WTC11 (cell line): ENCODE measurements at regions not wholly inside any gene's neighbourhood (a gene's known extent, or its start where the extent isn't known, plus 50 kb on each side); places are given as distances from the start of the nearest gene placed in this dataset.

ENCODE experiments used
- ATAC-seq: fragments of 200-7000 bp; cut with Tn5 transposase; 2 replicates; pipeline ENCODE4 v1.10.0; 2021; ENCODE audit warnings: mild to moderate bottlenecking, moderate library complexity
- CTCF ChIA-PET: fragments of 300-600 bp; sonication (Branson Sonifier 250); formaldehyde crosslinking; loops from one replicate; lab custom pipeline; 2021; ENCODE audit warnings: antibody characterized with exemption; lab: Charles Lee
- POLR2A ChIA-PET: fragments of 350-600 bp; sonication (Branson Sonifier 250); formaldehyde crosslinking; loops from one replicate; lab custom pipeline; 2021; ENCODE audit warnings: antibody characterized with exemption; lab: Charles Lee
- DNase-seq: peaks from one replicate; pipeline ENCODE4 v3.0.0; 2021; ENCODE audit warnings: low spot score
- H3K27ac Mint-ChIP-seq: 2 replicates; pipeline ENCODE4 v1.8.0; 2021; ENCODE audit warnings: mixed read lengths
- H3K27me3 Mint-ChIP-seq: 2 replicates; pipeline ENCODE4 v1.8.0; 2021; ENCODE audit warnings: low read depth, mild to moderate bottlenecking, moderate library complexity, mixed read lengths
- H3K36me3 Mint-ChIP-seq: 2 replicates; pipeline ENCODE4 v1.8.0; 2021; ENCODE audit warnings: mixed read lengths
- H3K4me1 Mint-ChIP-seq: 2 replicates; pipeline ENCODE4 v1.8.0; 2022; ENCODE audit warnings: mixed read lengths
- H3K4me3 Mint-ChIP-seq: 2 replicates; pipeline ENCODE4 v1.8.0; 2021; ENCODE audit warnings: mild to moderate bottlenecking, moderate library complexity, mixed read lengths
- H3K9me3 Mint-ChIP-seq: 2 replicates; pipeline ENCODE4 v1.8.0; 2021; ENCODE audit warnings: mixed read lengths
- EMX1 ChIP-seq: fragments of 250-450 bp; sonication (Bioruptor Pico); IDR thresholded peaks from 2 replicates; pipeline ENCODE4 v1.8.0; 2021; ENCODE audit warnings: mild to moderate bottlenecking
- ESRRA ChIP-seq: sonication (generic); formaldehyde crosslinking; IDR thresholded peaks from 2 replicates; pipeline ENCODE4 v1.8.1; 2022; ENCODE audit warnings: mild to moderate bottlenecking, missing genetic modification reagents, borderline replicate concordance
- FOXK1 ChIP-seq: sonication (generic); formaldehyde crosslinking; IDR thresholded peaks from 2 replicates; pipeline ENCODE4 v1.8.0; 2022; ENCODE audit warnings: mild to moderate bottlenecking, moderate library complexity, missing genetic modification reagents
- FOXP1 ChIP-seq: sonication (generic); formaldehyde crosslinking; IDR thresholded peaks from 2 replicates; pipeline ENCODE4 v1.8.0; 2022; ENCODE audit warnings: missing genetic modification reagents, mild to moderate bottlenecking, moderate library complexity, borderline replicate concordance
- HMGXB4 ChIP-seq: sonication (generic); formaldehyde crosslinking; IDR thresholded peaks from 2 replicates; pipeline ENCODE4 v1.8.1; 2023; ENCODE audit warnings: mild to moderate bottlenecking, moderate library complexity, missing genetic modification reagents
- JAZF1 ChIP-seq: fragments of 250-450 bp; sonication (Bioruptor Pico); IDR thresholded peaks from 2 replicates; pipeline ENCODE4 v1.9.0; 2021; ENCODE audit warnings: moderate library complexity, mild to moderate bottlenecking, inconsistent platforms
- NR1H2 ChIP-seq: sonication (generic); formaldehyde crosslinking; IDR thresholded peaks from 2 replicates; pipeline ENCODE4 v1.9.0; 2021; ENCODE audit warnings: mild to moderate bottlenecking, moderate library complexity, missing genetic modification reagents
- NR2C2 ChIP-seq: sonication (generic); formaldehyde crosslinking; IDR thresholded peaks from 2 replicates; pipeline ENCODE4 v1.8.0; 2022; ENCODE audit warnings: mild to moderate bottlenecking, missing genetic modification reagents
- PRDM15 ChIP-seq: sonication (generic); formaldehyde crosslinking; IDR thresholded peaks from 2 replicates; pipeline ENCODE4 v1.8.0; 2022; ENCODE audit warnings: missing genetic modification reagents
- PREB ChIP-seq: sonication (generic); formaldehyde crosslinking; IDR thresholded peaks from 2 replicates; pipeline ENCODE4 v1.8.1; 2022; ENCODE audit warnings: mild to moderate bottlenecking, missing genetic modification reagents, moderate library complexity, borderline replicate concordance
- PRRX2 ChIP-seq: fragments of 250-450 bp; sonication (Bioruptor Pico); IDR thresholded peaks from 2 replicates; pipeline ENCODE4 v1.8.0; 2021; ENCODE audit warnings: mild to moderate bottlenecking
- SMAD4 ChIP-seq: sonication (generic); formaldehyde crosslinking; IDR thresholded peaks from 2 replicates; pipeline ENCODE4 v1.8.0; 2022; ENCODE audit warnings: mild to moderate bottlenecking, missing genetic modification reagents
- STAT6 ChIP-seq: sonication (generic); formaldehyde crosslinking; conservative IDR thresholded peaks from 2 replicates; pipeline ENCODE4 v1.8.1; 2023; ENCODE audit warnings: mild to moderate bottlenecking, low read depth, missing genetic modification reagents, moderate library complexity
- USF1 ChIP-seq: sonication (generic); formaldehyde crosslinking; IDR thresholded peaks from 2 replicates; pipeline ENCODE4 v1.8.0; 2022; ENCODE audit warnings: mild to moderate bottlenecking, missing genetic modification reagents
- USF2 ChIP-seq: sonication (generic); formaldehyde crosslinking; IDR thresholded peaks from 2 replicates; pipeline ENCODE4 v1.8.1; 2023; ENCODE audit warnings: mild to moderate bottlenecking, missing genetic modification reagents, moderate library complexity
- ZNF317 ChIP-seq: sonication (generic); formaldehyde crosslinking; IDR thresholded peaks from 2 replicates; pipeline ENCODE4 v1.8.1; 2023; ENCODE audit warnings: low read depth, mild to moderate bottlenecking, moderate library complexity, missing genetic modification reagents, borderline replicate concordance

GRCh38 chr20:34179637-34180360, 61.4 kb upstream of the ASIP start:
- ATAC-seq (no peak), DNase-seq (no peak)
- H3K9me3 Mint-ChIP-seq: no peaks in the 10 kb centered on the region
- H3K4me3 Mint-ChIP-seq: no peak overlapping the region
- H3K4me1 Mint-ChIP-seq: peaks cover 15% of the 10 kb centered on the region
- ChIA-PET POLR2A (no interaction called here), CTCF (interaction anchor here (0.7 to 3.6 kb wide), 2 partner anchors 11 to 46 kb away, joined by 6 to 23 read pairs; no protein-coding TSS in a partner anchor)
- no peaks in the 10 kb centered on the region for H3K36me3 Mint-ChIP-seq
- no peaks in the 10 kb centered on the region for H3K27me3 Mint-ChIP-seq
- H3K27ac Mint-ChIP-seq: no peak overlapping the region
- TF ChIP-seq USF1 (CRISPR knock-in tag) (no peak), USF2 (no peak), ESRRA (CRISPR knock-in tag) (no peak), FOXP1 (CRISPR knock-in tag) (no peak), PRDM15 (CRISPR knock-in tag) (no peak), HMGXB4 (CRISPR knock-in tag) (no peak), EMX1 (CRISPR knock-in tag) (no peak), STAT6 (CRISPR knock-in tag) (no peak), PREB (CRISPR knock-in tag) (no peak), ZNF317 (CRISPR knock-in tag) (no peak), FOXK1 (CRISPR knock-in tag) (no peak), PRRX2 (CRISPR knock-in tag) (no peak), SMAD4 (CRISPR knock-in tag) (no peak), NR1H2 (no peak), JAZF1 (no peak), NR2C2 (no peak)
- TF ChIP-seq, all 79 proteins: peak for 0
